ENCODE measurements at regions not wholly inside any gene's neighbourhood (a gene's known extent, or its start where the extent isn't known, plus 50 kb on each side); places are given as distances from the start of the nearest gene placed in this dataset.

DNA sequence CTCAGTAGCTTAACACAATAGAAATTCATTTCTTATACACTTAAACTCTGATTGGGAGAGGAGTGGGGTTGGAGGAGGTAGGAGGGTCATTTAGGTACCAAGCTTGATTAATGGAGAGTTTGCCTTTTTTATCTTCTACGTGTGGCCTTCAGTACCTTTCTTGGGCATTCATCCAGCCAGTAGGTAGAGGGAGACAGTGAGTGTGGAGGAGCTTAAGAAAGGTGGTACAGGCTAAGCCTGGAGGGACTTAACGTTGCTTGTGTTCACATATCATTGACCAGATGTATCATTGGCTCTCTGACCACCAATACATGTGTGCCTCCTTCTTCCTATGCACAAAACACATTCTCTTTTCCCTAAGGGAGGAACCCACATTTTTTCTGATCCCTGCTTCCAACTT lies 232.9 kb upstream of the CRY1 start:
- no peaks in the 10 kb centered on the region for H3K4me1 ChIP-seq (ENCODE audit: insufficient read depth)
- WGBS, result 68% methylated on average over 2 of the region's 2 CpGs
- no peak overlapping the region for H3K27ac ChIP-seq (ENCODE audit: low read depth)
- H3K4me3 ChIP-seq (ENCODE audit: low read depth, low read length), result no peak overlapping the region
- no peak for DNase-seq (ENCODE audit: extremely low spot score)
- H3K36me3 ChIP-seq (ENCODE audit: insufficient read depth), result no peaks in the 10 kb centered on the region

DNA sequence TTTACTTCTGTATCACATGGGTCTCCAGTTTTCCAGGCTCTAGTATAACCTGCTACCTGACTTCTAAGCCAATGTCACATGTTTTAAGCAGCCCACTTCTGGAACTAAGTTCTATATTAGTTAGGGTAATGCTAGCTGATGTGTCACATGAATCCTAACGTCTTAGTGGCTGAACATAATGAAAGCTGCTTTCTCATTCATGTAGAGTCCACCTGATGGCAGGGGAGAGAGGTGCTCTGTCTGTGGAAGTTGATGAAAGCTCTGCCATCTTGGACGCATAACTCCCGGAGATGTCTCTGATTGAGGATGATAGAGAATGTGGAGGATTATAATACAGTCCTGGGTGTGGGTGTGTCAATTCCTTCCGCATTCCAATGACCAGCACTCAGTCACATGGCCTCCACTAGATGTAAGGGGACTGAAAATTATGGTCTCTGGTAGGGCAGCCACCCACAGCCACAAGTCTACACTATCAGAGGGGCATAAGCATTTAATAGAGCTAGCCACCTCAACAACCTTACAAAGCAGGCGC lies 234.4 kb upstream of the CRY1 start:
- H3K4me3 ChIP-seq (ENCODE audit: low read depth, low read length), result no peak overlapping the region
- no peaks in the 10 kb centered on the region for H3K4me1 ChIP-seq (ENCODE audit: insufficient read depth)
- no peak for DNase-seq (ENCODE audit: extremely low spot score)
- WGBS, result 72% methylated on average over 5 of the region's 5 CpGs
- no peaks in the 10 kb centered on the region for H3K36me3 ChIP-seq (ENCODE audit: insufficient read depth)
- H3K27ac ChIP-seq (ENCODE audit: low read depth), result no peak overlapping the region

DNA sequence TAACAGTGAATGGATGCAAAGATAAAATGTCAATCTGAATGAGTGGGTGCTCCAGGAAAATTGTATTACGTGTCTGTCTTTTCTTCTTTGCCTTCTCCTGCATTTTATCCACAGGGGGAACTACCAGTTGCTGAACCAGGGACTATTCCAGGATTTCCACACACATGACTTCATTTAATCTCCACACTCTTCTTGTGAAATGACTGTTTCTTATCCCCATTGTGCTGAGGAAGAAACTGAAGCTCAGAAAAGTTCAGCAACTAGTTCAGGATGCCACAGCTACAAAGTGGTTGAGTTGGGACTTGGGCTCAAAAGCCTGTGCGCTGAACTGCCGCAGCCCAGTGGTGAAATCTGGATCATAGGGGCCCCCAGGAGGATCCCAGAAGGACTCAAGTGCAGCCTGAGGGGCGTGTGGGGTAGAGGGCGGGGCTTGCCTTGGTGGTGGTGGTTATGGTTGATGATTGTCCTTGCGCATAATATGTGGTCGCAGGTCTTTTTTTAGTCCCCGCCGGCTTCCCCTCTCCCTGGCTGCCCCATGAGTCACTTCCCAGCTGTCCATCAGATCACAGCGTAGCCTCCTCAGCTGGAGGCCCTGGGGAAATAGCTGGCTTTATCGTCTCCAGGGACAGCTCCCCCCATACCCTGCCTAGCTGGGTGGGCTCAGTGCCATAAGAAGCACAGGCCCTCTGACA lies 235.2 kb upstream of the CRY1 start:
- WGBS, result 44% methylated on average over 11 of the region's 11 CpGs
- no peak for DNase-seq (ENCODE audit: extremely low spot score)
- Histone ChIP-seq H3K4me1 (ENCODE audit: insufficient read depth) (no peaks in the 10 kb centered on the region), H3K4me3 (ENCODE audit: low read depth, low read length) (no peak overlapping the region), H3K36me3 (ENCODE audit: insufficient read depth) (no peaks in the 10 kb centered on the region), H3K27ac (ENCODE audit: low read depth) (no peak overlapping the region)

DNA sequence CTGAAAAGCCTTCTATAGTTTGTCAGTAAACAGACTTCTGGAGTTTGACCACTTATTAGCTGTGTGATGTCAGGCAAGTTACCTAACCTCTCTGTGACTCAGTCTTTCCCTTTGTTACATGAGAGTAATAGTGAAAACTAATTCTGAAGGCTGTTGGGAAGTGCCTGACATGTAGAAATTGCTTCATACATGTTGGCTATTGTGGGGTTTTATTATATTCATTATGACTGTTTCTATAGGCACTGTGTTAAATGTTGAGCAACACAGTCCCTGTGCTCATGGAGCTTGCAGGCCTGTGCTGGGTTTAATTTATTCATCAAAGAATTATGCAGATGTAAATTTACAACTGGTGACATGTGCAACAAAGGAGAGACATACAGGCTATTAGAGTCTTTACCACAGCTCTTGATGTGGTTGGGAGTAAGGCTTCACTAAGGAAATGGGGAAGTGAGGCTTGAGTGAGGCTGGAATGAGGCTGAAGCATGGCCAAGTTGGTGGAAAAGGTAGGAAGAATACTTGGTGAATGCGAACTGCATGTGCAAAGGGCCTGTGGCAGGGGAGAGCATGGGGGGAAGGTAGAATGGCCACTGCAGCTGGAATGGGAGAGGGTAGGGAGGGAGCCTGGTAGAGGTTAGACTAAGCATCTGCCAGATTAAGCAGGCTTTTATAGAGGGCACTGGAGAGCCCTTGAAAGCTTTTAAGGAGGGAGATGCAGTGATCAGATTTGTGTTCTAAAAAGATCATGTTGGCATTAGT lies 236.4 kb upstream of the CRY1 start:
- 86% methylated on average over 1 of the region's 1 CpG for WGBS
- H3K27ac ChIP-seq (ENCODE audit: low read depth), result no peak overlapping the region
- H3K36me3 ChIP-seq (ENCODE audit: insufficient read depth), result no peaks in the 10 kb centered on the region
- no peak overlapping the region for H3K4me3 ChIP-seq (ENCODE audit: low read depth, low read length)
- no peak for DNase-seq (ENCODE audit: extremely low spot score)
- no peaks in the 10 kb centered on the region for H3K4me1 ChIP-seq (ENCODE audit: insufficient read depth)

DNA sequence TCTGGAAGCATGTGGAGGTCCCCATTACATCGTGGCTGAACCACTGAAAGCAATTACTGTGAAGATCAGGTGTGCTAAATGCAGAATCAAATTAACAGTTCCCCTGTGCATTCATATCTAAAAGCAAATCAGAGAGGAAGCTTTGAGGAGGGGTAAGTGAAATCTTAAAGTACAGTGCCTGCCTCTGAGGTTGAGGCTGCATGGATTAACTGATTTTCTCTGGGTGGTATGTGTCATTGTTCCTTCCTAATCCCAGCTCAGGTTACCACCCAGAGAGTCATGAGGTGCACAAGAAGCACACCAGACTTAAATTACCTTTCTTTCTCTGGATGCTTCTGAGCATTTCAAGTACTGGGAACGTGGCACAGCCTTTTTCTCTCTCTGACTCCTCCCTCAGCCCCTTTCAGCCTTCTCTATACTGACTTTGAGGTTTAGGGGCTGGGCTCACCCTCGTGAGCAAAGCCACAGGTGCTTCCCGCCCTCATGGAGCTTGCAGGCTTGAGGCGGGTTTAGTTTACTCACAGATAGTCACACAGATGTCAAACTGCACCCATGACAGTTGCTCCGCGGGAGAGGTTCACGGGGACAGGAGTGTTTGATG lies 237.6 kb upstream of the CRY1 start:
- DNase-seq (ENCODE audit: extremely low spot score), result no peak
- Histone ChIP-seq H3K4me1 (ENCODE audit: insufficient read depth) (no peaks in the 10 kb centered on the region), H3K36me3 (ENCODE audit: insufficient read depth) (no peaks in the 10 kb centered on the region), H3K4me3 (ENCODE audit: low read depth, low read length) (no peak overlapping the region), H3K27ac (ENCODE audit: low read depth) (no peak overlapping the region)
- 56% methylated on average over 8 of the region's 8 CpGs for WGBS

DNA sequence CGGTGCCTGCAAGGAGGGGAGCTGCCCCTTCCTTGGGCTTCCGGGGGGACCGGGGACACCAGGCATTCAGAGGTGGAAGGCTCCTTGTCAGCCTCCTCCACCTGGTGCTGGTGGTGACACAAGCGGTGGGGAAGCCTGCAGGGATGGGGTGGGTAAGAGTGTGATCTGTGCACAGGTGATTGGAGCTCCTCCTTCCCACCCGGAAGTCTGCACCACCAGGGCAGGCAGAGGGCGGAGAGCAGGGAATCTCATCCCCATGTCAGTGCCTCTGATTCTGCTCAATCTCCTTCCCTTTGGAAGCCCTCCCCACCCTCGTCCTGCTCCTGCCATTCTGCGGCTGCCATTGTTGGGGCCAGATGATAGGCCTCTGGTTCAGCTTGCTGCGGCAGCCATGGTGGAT lies 238.1 kb upstream of the CRY1 start:
- no peak for DNase-seq (ENCODE audit: extremely low spot score)
- Histone ChIP-seq H3K27ac (ENCODE audit: low read depth) (no peak overlapping the region), H3K36me3 (ENCODE audit: insufficient read depth) (no peaks in the 10 kb centered on the region), H3K4me3 (ENCODE audit: low read depth, low read length) (no peak overlapping the region), H3K4me1 (ENCODE audit: insufficient read depth) (no peaks in the 10 kb centered on the region)
- 80% methylated on average over 9 of the region's 9 CpGs for WGBS

DNA sequence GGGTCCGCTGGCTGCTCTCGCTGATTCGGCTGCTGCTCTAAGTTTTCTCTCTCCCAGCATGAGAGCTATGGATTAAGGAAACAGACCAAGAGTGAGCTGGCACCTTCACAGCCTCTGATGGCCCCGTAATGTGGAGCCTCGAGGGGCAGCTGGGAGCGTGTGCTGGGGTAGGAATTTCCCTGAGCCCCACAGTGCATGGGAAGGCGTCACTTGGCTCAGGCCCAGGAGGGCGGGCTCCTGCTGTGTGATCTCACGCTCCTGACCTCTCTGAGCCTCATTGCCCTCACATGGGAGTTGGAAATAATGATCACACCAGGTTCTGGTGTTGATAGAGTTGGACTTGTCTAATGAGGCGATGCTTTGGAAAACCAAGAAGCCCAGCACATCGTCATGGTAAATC lies 238.6 kb upstream of the CRY1 start:
- no peaks in the 10 kb centered on the region for H3K36me3 ChIP-seq (ENCODE audit: insufficient read depth)
- 73% methylated on average over 11 of the region's 11 CpGs for WGBS
- H3K27ac ChIP-seq (ENCODE audit: low read depth), result no peak overlapping the region
- no peaks in the 10 kb centered on the region for H3K4me1 ChIP-seq (ENCODE audit: insufficient read depth)
- no peak overlapping the region for H3K4me3 ChIP-seq (ENCODE audit: low read depth, low read length)
- no peak for DNase-seq (ENCODE audit: extremely low spot score)

DNA sequence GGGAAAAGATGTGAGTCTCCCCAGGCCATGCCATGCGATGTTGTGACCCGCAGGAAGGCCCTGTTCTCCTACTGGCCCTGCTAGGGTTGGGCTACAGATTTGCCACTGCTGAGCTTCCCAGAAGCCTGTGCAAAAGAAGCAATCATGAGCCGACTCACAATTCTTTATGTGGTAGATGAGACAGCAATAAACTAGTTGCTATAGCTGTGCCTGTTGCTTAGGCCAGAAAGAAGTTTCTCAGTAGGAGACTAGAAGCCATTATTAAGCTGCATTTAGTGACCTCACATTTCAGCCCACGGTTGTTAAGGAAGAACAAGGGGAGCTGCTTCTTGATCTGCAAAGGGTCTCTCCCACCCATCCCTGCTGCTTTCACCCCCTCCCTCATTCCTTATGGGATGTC lies 239.4 kb upstream of the CRY1 start:
- H3K27ac ChIP-seq (ENCODE audit: low read depth), result no peak overlapping the region
- no peak overlapping the region for H3K4me3 ChIP-seq (ENCODE audit: low read depth, low read length)
- DNase-seq (ENCODE audit: extremely low spot score), result no peak
- H3K4me1 ChIP-seq (ENCODE audit: insufficient read depth), result no peaks in the 10 kb centered on the region
- WGBS, result 82% methylated on average over 4 of the region's 4 CpGs
- H3K36me3 ChIP-seq (ENCODE audit: insufficient read depth), result no peaks in the 10 kb centered on the region

DNA sequence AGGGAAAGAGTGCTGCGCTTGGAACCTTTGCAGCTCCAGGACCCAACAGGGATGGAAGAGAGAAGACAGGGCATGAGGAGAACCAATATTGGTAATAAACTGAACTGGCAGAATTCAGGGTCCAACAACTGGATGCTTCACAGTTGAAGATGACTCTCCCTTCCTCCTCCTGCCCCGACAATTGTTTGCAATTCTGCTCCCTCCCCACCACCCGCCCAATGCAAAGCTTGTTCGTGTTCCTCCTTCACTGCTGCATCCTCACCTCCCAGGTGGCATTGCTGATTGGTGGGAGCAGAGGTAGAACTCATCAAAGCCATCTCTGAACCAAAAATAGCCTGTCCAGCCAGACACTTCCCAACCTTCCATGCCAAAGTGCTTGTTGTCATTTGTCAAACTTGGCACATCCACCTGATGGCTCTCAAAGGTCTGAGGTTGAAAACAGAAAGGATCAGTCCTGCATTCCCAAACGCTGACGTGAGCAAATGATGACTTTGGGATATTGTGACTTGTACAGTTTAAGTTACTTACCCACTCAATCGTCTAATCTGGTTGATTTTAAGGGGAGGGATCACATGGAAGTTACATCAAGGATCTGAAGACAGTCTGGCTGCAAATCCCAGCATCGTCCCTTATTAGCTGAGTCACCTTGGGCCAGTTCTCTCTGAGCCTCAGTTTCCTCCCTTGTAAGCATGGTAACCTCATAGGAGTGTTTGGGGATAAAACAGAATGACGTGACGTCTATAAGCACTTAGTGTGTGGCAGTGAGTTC lies 242.6 kb upstream of the CRY1 start:
- no peak overlapping the region for H3K4me3 ChIP-seq (ENCODE audit: low read depth, low read length)
- H3K4me1 ChIP-seq (ENCODE audit: insufficient read depth), result no peaks in the 10 kb centered on the region
- no peak for DNase-seq (ENCODE audit: extremely low spot score)
- 84% methylated on average over 10 of the region's 10 CpGs for WGBS
- H3K27ac ChIP-seq (ENCODE audit: low read depth), result no peak overlapping the region
- H3K36me3 ChIP-seq (ENCODE audit: insufficient read depth), result no peaks in the 10 kb centered on the region

DNA sequence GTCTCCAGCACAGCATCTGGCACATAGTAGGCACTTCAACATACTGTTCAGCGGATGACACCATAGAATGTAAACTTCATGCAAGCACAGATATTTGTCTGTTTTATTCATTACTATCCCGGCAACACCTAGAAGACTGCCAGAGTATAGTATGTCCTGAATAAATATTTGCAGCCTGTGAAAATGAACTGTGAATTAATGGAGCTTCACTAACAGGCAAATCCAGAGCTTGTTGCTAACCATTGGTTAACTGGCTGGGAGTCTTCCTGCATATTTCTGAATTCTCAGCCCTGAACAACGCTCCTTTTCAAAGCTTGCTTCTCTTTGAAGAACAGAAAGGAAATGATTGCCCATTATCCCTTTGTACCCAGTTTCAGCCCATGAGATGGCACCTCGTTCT lies 243.3 kb upstream of the CRY1 start:
- 85% methylated on average over 4 of the region's 4 CpGs for WGBS
- no peak for DNase-seq (ENCODE audit: extremely low spot score)
- Histone ChIP-seq H3K4me1 (ENCODE audit: insufficient read depth) (no peaks in the 10 kb centered on the region), H3K4me3 (ENCODE audit: low read depth, low read length) (no peak overlapping the region), H3K27ac (ENCODE audit: low read depth) (no peak overlapping the region), H3K36me3 (ENCODE audit: insufficient read depth) (no peaks in the 10 kb centered on the region)

DNA sequence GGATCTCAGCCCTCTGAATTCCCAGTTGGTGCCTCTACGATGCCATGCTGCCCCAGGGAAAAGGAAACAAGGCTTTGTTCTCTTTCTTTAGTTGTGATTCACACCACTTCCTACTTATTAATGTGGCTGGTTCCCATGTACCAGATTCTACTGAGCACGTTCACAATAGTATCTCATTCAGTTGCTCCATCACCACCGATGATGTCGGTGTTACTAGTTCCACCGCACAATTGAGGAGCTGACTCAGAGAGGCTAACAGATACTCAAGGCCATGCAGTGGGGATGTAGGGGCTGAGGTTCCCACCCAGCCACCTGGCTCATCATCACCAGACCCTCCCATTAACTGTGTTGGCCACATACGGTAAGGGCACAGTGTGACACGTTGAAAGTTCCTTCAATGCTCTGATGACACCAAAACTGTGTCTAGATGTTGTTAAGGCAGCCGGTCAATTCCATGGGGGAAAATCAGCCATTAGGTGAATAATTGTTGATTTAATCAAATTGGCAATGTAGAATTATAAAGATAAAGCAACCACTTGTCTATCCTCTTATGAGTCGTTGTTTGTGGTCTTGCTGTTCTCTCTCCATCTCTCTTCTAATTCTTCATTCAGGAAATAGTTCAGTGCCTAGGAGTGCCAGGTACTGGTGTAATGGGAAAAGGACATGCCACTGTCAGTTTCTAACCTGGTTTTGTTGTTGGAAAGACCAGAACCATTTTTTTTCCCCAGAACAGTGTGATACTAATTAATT lies 244.2 kb upstream of the CRY1 start:
- H3K36me3 ChIP-seq (ENCODE audit: insufficient read depth), result no peaks in the 10 kb centered on the region
- H3K4me3 ChIP-seq (ENCODE audit: low read depth, low read length), result no peak overlapping the region
- H3K27ac ChIP-seq (ENCODE audit: low read depth), result no peak overlapping the region
- no peaks in the 10 kb centered on the region for H3K4me1 ChIP-seq (ENCODE audit: insufficient read depth)
- no peak for DNase-seq (ENCODE audit: extremely low spot score)
- 86% methylated on average over 9 of the region's 9 CpGs for WGBS

DNA sequence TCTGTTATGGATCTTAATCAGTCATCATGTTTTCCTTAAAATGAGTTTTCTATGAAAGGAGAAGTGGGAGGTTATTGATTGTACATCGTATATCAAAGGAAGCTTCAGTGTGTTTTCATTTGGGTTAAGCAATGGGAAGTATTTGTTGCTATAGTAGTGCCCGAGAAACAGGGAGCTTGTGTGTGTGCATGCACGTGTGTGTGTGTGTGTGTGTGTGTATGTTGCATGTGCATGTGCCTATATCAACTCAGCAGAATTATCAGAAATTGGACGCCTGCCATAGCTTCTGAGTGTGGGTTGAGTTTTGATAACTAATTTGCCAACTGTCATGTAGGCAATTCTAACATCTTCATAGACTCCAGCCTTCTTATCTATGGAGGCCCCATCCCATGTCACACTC lies 246.1 kb upstream of the CRY1 start:
- Histone ChIP-seq H3K27ac (ENCODE audit: low read depth) (no peak overlapping the region), H3K4me1 (ENCODE audit: insufficient read depth) (no peaks in the 10 kb centered on the region), H3K4me3 (ENCODE audit: low read depth, low read length) (no peak overlapping the region), H3K36me3 (ENCODE audit: insufficient read depth) (no peaks in the 10 kb centered on the region)
- 44% methylated on average over 4 of the region's 4 CpGs for WGBS
- no peak for DNase-seq (ENCODE audit: extremely low spot score)

DNA sequence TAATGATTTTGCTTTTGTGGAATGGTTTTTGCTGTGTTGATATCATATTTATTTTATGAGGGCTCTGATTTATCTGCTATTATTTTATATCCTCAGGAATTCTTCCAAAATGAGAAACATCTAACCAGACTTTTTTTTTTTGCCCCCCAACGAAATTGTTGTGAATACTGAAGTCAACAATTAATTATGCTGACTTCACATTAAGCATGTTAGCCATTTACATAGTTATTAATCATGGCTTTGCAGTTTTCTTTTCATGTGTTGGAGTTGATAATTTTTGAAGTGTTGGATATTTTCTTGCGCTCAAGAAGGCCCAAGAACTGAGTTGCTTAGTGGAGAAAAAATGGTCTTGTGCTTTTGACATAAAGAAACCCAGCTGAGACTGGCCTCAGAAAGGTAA lies 246.6 kb upstream of the CRY1 start:
- Histone ChIP-seq H3K4me1 (ENCODE audit: insufficient read depth) (no peaks in the 10 kb centered on the region), H3K36me3 (ENCODE audit: insufficient read depth) (no peaks in the 10 kb centered on the region), H3K4me3 (ENCODE audit: low read depth, low read length) (no peak overlapping the region), H3K27ac (ENCODE audit: low read depth) (no peak overlapping the region)
- WGBS, result 60% methylated on average over 2 of the region's 2 CpGs
- no peak for DNase-seq (ENCODE audit: extremely low spot score)

Data from urinary bladder (tissue), 3 donors.